Nucleus accumbens (tissue), 56 donors: ENCODE measurements at regions not wholly inside any gene's neighbourhood (a gene's known extent, or its start where the extent isn't known, plus 50 kb on each side); places are given as distances from the start of the nearest gene placed in this dataset.

Source experiments
- DNase-seq, 56 donors: peaks; one replicate each; lab custom pipeline; 2025; lab: John Stamatoyannopoulos, UW

DNA sequence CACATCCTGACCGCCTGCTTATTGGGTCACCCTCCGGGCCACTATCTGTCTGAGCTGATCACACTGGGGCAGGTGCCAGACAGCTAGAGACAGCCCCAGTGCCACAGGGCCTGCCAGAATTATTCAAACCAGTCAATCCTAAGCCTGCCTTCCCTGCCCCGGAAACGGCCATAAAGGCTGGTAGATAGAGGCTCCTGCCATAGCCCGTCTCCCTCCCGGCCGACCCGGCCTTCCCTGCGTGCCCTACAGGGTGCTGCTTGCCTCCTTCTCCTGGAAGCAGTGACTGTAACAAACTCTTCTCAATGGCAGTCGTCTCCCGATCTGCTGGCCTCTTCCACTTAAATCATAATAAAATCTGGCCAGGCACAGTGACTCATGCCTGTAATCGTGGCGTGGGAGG is 158.6 kb upstream of the SOX1 start:
- no peak for DNase-seq

DNA sequence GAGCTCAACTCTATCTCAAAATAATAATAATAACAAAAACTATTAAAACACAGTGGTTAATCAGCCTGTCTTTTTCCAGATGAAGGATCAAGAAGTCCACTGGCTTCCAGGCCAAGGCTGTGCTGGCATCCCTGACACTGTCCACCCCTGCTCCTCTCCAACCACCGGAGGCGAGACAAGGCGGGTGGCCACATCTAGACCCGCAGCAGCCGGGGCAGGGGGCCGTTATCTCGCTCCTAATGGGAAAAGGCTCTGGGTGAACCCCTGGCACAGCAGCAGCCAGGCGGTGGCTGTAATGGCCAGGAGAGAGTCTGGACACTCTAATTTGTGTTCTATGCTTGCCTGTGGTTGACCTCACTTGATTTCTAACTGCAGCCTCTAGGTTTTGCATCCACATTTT is 158.0 kb upstream of the SOX1 start:
- no peak for DNase-seq

GRCh38 chr13:111909501-111909900 is 157.4 kb upstream of the SOX1 start:
- no peak for DNase-seq

DNA sequence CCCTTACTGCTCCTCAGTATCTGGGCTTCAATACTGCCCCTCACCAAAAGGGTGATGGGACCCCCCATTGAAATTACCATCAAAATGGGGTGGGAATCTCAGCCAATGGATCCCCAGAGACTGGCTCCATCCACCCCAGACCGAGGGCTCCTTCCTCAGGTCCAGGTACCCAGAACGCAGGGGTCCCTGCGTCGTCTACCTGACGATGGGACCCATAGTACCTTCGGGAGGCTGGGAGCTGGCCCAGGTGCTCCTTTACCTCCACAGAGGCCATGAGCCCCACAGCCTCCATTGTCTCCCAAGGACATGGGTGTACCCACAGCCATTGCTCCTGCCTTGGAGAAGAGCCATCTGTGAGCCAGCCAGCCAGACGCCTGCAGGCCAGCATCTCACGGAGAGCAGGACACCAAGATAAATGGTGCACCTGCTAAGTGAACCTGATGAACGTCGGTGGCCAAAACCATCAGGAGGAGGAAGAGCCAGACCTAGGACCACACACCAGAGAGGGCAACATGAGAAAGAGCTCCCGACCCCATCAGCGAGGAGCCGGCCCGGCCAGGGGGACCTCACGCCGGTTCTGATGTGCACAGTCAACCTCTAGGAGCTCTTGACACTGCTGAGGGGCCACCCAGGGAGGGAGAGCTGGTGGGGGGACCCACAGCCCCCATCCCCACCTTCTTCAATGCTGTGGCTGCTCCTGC is 156.8 kb upstream of the SOX1 start:
- DNase-seq, result no peak

- no peak for DNase-seq
Measured at GRCh38 chr13:111911121-111911720, 155.7 kb upstream of the SOX1 start.

- no peak for DNase-seq
Measured at GRCh38 chr13:111911754-111912452, 155.0 kb upstream of the SOX1 start.

DNA sequence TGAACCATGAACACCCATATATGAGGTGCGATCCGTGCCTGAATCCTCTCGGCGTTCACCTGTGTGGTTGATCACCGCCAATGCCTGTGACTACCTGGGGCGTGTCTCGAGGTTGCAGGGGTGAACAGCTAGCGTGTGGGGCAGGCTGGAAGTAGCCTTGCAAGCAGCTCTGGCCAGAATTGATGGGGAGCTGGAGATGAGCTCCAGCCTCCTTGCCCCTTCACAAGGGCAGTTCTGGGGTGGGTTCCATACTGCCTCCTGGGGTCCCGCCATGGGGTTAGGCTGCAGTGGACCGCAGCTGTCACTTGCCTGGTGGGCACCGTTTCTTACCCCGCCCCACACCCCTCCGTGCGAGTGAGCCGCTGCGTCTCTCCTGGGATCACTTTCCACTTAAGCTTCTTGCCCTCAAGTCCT is 154.5 kb upstream of the SOX1 start:
- no peak for DNase-seq

DNA sequence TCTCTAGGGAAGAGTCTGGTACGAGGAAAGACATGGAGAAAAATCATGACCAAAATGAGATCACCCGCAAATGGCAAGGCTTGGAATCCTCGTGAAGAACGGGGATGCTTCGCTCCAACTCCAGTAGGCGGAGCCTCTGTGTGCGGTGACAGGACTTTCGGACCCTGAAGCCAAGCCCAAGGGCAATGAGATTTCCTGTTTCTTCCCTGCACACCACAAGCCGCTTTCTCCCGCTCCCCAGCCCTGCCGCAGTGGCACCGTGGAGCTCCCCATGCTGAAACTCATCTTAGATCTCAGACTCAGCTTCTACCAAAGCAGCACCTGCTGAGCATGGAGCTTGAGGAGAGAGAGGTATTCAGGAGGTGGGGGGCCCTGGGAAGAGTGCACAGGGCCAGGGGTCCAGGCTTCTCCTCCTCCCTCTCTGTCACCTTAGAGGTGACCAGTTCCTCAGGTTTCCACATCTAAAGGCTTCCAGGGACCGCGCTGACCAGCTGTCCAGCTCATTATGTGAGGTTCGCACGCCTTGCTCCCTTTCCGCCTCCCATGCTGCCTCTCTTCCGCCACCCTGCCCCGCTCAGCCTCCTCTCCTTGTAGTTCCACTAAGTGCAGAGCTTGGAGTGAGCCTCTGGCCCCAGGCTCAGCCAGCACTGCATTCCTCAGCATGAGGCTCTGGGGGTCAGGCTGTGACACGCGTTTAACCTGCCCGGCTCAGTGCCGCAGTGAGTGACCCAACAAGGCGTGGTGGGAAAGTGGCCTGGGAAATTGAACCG is 153.8 kb upstream of the SOX1 start:
- DNase-seq, result no peak

GRCh38 chr13:111913761-111914140 is 153.2 kb upstream of the SOX1 start:
- DNase-seq, result no peak

DNA sequence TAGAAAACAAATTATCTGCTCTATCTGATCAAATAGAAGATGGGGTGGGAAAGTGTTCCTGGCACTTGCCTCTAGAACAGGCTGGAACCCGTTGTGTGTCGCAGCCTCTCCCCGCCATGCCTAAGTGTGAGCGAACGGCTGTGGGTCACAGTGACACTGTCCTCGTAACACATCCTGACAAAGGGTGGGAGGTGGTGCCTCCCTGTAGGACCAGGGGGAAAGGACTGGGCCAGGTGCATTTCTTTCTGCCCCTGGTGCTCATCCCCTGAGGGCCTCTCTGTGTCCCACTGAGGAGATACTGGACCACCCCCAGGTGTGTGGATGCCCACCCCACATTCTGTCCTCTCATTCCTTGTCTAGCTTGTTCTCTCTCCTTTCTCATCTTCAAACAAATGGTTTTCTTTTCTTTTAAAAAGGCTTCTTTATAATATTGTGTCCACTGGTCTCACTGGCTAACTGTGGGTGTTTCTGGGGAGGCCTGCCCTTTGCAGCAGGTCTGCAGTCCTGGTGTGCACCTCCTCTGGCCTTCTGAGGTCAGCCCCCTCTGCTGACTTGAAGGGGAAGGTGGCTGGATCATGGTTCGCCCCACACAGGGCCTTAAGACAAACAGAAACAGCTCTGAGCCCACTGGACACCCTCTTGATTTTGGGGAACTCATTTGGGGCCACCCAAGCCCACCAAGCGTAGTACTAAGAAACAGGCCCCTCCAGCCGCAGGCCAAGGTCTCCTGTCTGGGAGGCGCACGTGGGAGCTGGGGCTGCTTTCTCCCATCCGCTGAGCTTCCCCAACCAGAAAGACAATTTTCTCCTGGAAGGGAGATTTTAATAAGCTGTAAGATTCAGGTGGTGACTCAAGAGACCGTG is 152.5 kb upstream of the SOX1 start:
- DNase-seq, result no peak

DNA sequence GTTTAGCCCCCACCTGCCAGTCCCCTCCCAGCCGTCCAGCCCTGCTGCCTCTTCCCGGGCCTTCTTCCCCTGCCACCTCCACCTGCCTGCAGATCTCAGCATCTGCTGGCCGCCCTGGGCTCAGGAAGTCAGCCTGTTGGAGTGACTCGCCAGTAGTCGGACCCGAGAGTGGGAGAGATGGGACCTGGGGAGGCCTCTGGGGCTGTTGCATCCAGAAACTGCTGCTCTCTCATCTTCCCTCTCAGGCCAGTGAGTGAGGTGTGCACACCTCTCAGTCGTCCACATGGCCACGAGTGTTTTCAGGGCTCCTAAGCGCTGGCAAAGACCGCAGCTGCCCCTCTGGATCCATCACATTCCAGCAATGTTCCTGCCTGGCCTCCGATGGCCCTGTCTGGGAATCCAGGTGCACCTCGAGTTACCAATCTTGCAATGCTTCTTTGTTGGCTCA is 151.8 kb upstream of the SOX1 start:
- DNase-seq, result no peak

DNA sequence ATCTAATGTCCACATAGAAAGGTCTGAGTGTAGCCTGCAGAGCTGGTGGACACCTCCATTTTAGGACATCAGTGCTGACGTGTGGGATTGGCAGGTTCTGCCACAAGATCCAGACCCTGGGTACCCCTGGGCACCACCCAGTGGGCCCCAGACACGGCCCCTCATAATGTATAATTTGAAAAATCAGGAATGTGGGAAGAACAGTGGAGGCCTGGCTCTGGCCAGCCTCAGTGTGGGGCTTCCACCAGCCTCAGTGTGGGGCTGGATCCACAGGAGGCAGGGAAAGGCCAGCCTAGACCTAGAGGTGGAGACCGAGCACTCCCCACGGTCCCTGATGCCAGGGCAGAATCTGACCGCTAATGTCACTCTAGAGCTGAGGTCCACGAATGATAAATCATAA is 150.7 kb upstream of the SOX1 start:
- no peak for DNase-seq

- DNase-seq, result no peak
Measured at GRCh38 chr13:111917086-111917485, 149.9 kb upstream of the SOX1 start.

DNA sequence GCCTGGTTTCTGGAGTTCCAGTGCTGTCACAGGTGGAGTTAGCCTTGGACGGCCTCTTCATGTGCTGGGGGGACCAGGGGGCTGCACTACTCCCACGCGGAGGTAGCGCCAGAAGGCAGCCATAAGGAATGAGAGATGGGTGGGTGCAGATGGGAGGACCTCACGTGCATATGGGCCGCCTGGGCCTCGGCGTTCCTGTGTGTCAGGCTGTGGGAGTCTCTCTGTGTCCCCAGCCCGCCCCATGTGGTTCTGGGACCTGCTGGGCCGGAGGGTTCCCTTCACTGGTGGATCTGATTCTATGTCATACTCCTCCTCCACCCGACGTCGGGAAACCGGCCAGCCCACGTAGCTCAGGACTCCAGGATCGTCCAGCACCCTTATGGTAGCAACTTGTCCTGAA is 149.0 kb upstream of the SOX1 start:
- DNase-seq, result no peak

DNA sequence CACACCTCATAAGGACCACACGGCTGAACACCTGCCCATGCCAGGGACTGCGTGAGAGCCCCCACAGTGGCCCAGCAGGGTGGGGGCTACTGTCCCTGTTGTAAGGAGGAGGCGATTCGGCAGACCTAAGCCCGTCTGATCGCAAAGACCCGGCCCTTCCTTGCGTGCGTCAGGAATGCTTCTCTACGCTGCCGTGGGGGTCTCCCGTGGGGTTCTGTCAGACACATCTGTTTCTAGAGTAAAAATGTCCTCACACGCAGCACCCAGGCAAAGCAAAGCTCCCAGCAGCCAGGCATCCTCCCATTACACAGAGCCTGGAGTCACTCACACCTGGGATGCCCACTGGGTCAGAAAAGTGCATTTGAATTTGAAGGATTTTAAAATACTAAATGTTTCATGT is 147.7 kb upstream of the SOX1 start:
- DNase-seq, result no peak

DNA sequence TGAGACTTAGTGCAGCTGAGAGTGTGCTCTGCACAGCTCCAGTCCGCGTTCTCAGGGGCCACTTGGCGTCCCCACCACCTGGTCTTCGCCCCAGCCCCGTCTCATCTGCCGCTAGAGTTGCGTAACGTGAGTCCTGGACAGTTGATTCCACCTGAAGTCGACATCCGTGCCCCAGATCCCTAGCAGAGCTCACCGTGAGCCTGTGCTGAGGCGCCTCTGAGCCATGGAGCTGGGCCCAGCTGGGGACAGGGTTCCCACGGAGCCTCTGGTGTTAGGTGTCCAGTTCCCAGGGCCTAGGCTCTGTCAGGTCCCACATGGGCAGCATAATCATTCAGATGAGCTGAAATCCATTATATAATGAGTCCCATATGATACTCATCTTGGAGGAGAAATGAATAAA is 147.1 kb upstream of the SOX1 start:
- DNase-seq, result no peak

GRCh38 chr13:111920306-111920931 is 146.5 kb upstream of the SOX1 start:
- DNase-seq, result no peak

DNA sequence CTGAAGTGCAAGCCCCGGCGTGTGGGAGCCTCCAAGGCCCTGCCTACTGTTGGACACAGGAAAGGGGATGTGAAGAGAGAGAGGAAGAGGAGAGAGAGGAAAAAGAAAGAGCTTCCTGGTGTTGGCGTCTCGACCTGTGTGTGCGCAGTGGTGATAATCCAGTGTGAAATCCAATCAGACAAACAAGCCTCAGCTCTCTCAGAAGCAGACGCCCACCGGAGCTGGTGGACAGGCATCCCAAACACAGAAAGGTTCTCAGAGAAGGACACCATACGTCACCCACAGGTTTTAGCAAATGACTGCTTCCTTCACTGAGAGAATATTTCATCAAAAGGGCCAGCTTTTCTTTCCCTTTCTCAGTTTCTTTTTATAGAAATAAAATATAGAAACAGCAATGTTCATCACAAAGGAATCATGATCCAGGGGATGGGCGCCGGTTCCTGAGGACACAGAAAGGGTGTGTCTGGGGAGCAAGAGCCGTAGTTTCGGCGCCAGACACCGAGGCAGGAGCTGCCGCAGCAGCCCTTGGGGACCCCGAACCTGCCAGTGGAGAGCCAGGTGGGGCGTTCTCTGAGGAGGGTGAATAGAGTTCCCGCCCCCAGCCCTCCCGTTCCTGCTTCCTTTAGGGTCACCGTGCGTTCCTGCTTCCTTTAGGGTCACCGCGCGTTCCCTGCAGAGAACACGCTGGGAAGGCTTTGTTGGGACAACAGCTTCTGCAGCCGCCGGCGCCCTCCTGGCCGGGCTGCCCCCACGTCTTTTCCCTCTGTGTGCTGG is 145.8 kb upstream of the SOX1 start:
- DNase-seq, result no peak

- DNase-seq, result no peak
Measured at GRCh38 chr13:111922086-111922485, 144.9 kb upstream of the SOX1 start.
